ENCODE measurements at regions not wholly inside any gene's neighbourhood (a gene's known extent, or its start where the extent isn't known, plus 50 kb on each side); places are given as distances from the start of the nearest gene placed in this dataset.

GRCh38 chrX:134171661-134172587 is 65.1 kb upstream of the CCDC160 start:
- DNase-seq (ENCODE audit: low spot score), result no peak
- Histone ChIP-seq H3K9me2 (ENCODE audit: insufficient read depth, low read length) (no peaks in the 10 kb centered on the region), H3K9me3 (ENCODE audit: low read length) (no peaks in the 10 kb centered on the region), H3K36me3 (ENCODE audit: insufficient read depth, low read length) (no peaks in the 10 kb centered on the region), H3K4me1 (ENCODE audit: insufficient read depth, low read length, poor library complexity, severe bottlenecking) (no peaks in the 10 kb centered on the region), H2AFZ (ENCODE audit: low read length) (no peak overlapping the region), H3K27ac (ENCODE audit: low read depth, low read length, poor library complexity, severe bottlenecking) (no peak overlapping the region), H3K79me2 (ENCODE audit: insufficient read depth, low read depth, low read length) (no peaks in the 10 kb centered on the region), H3K4me3 (ENCODE audit: low read depth, low read length, poor library complexity, severe bottlenecking) (no peak overlapping the region), H3K4me2 (ENCODE audit: low read length) (no peak overlapping the region), H4K20me1 (ENCODE audit: insufficient read depth, low read length) (no peaks in the 10 kb centered on the region)
- TF ChIP-seq EZH2phosphoT487 (IDR thresholded peaks at IDR 0.05; ENCODE audit: borderline replicate concordance, low read depth, low read length) (no peak), CTCF (conservative IDR thresholded peaks at IDR 0.05; ENCODE audit: low read length) (no peak)
- BruUV-seq (replicated peaks), result no TSS peak
- ChIA-PET POLR2A (no interaction called here), CTCF (ENCODE audit: unreplicated experiment) (no interaction called here)
- intact Hi-C loops (cut with micrococcal nuclease; ENCODE audit: unreplicated experiment), result no loop called here

GRCh38 chrX:134172588-134173259 is 64.3 kb upstream of the CCDC160 start:
- DNase-seq (ENCODE audit: low spot score), result no peak
- Histone ChIP-seq H3K36me3 (ENCODE audit: insufficient read depth, low read length) (no peaks in the 10 kb centered on the region), H3K79me2 (ENCODE audit: insufficient read depth, low read depth, low read length) (no peaks in the 10 kb centered on the region), H3K9me2 (ENCODE audit: insufficient read depth, low read length) (no peaks in the 10 kb centered on the region), H3K4me1 (ENCODE audit: insufficient read depth, low read length, poor library complexity, severe bottlenecking) (no peaks in the 10 kb centered on the region), H4K20me1 (ENCODE audit: insufficient read depth, low read length) (no peaks in the 10 kb centered on the region), H2AFZ (ENCODE audit: low read length) (no peak overlapping the region), H3K4me2 (ENCODE audit: low read length) (no peak overlapping the region), H3K27ac (ENCODE audit: low read depth, low read length, poor library complexity, severe bottlenecking) (no peak overlapping the region), H3K9me3 (ENCODE audit: low read length) (no peaks in the 10 kb centered on the region), H3K4me3 (ENCODE audit: low read depth, low read length, poor library complexity, severe bottlenecking) (no peak overlapping the region)
- intact Hi-C loops (cut with micrococcal nuclease; ENCODE audit: unreplicated experiment), result no loop called here
- ChIA-PET POLR2A (no interaction called here), CTCF (ENCODE audit: unreplicated experiment) (no interaction called here)
- no TSS peak for BruUV-seq (replicated peaks)
- TF ChIP-seq EZH2phosphoT487 (IDR thresholded peaks at IDR 0.05; ENCODE audit: borderline replicate concordance, low read depth, low read length) (no peak), CTCF (conservative IDR thresholded peaks at IDR 0.05; ENCODE audit: low read length) (no peak)
